HCT116 (cell line): ENCODE measurements at regions not wholly inside any gene's neighbourhood (a gene's known extent, or its start where the extent isn't known, plus 50 kb on each side); places are given as distances from the start of the nearest gene placed in this dataset.

Experiments
- ATF3 ChIP-seq: IDR thresholded peaks from 2 replicates; pipeline ENCODE4 v1.6.1; 2012
- CTCF ChIP-seq, 3 experiments: fragments of 200-600 bp in 1 of 3; sonication (generic) in 1 of 3; IDR thresholded peaks in 2 of 3; conservative IDR thresholded peaks in 1 of 3; 2 replicates each; pipeline ENCODE4 v1.5.1; 2012 to 2017; ENCODE audit warnings: low read depth in 2 of 3, low read length in 2 of 3, antibody characterized with exemption in 1 of 3, borderline replicate concordance in 1 of 3, control low read depth in 1 of 3, mild to moderate bottlenecking in 1 of 3, mixed read lengths in 1 of 3, mixed run types in 1 of 3, moderate library complexity in 1 of 3; ENCODE audit not compliant: insufficient read depth in 1 of 3
- EZH2 ChIP-seq: fragments of 200-600 bp; sonication (generic); IDR thresholded peaks from 2 replicates; pipeline ENCODE4 v1.6.1; 2017; ENCODE audit warnings: antibody characterized with exemption, mixed run types
- POLR2A ChIP-seq: IDR thresholded peaks from 2 replicates; pipeline ENCODE4 v1.7.0; 2011; ENCODE audit warnings: borderline replicate concordance; ENCODE audit not compliant: insufficient read depth, insufficient read length; ENCODE audit errors: extremely low read depth
- POLR2AphosphoS5 ChIP-seq: IDR thresholded peaks from 2 replicates; pipeline ENCODE4 v1.6.1; 2011; ENCODE audit warnings: mild to moderate bottlenecking, low read depth, low read length, moderate library complexity
- RAD21 ChIP-seq: IDR thresholded peaks from 2 replicates; pipeline ENCODE4 v1.6.1; 2012; ENCODE audit warnings: low read depth, mild to moderate bottlenecking
- REST ChIP-seq: IDR thresholded peaks from 2 replicates; pipeline ENCODE4 v1.6.1; 2012; ENCODE audit warnings: low read depth
- SP1 ChIP-seq: IDR thresholded peaks from 2 replicates; pipeline ENCODE4 v1.6.1; 2012; ENCODE audit warnings: low read depth
- ZBTB33 ChIP-seq: IDR thresholded peaks from 2 replicates; pipeline ENCODE4 v1.6.1; 2011; ENCODE audit warnings: mild to moderate bottlenecking, low read length, moderate library complexity; ENCODE audit not compliant: insufficient replicate concordance; ENCODE audit errors: extremely low read depth

GRCh38 chr21:35428489-35428888, 379.4 kb upstream of the RUNX1 start:
- no peak for TF ChIP-seq POLR2AphosphoS5
- no peak for TF ChIP-seq EZH2
- no peak for TF ChIP-seq POLR2A
- no peak for TF ChIP-seq CTCF (IDR thresholded peaks at IDR 0.05 in 2 of 3, conservative IDR thresholded peaks at IDR 0.05 in 1 of 3; ENCODE audit: borderline replicate concordance in 1 of 3, insufficient read depth in 1 of 3, low read depth in 2 of 3, low read length in 2 of 3)
- no peak for TF ChIP-seq RAD21
- TF ChIP-seq ATF3: no peak
- no peak for TF ChIP-seq SP1
- TF ChIP-seq ZBTB33: no peak
- TF ChIP-seq REST: no peak
